ENCODE measurements at regions not wholly inside any gene's neighbourhood (a gene's known extent, or its start where the extent isn't known, plus 50 kb on each side); places are given as distances from the start of the nearest gene placed in this dataset.

DNA sequence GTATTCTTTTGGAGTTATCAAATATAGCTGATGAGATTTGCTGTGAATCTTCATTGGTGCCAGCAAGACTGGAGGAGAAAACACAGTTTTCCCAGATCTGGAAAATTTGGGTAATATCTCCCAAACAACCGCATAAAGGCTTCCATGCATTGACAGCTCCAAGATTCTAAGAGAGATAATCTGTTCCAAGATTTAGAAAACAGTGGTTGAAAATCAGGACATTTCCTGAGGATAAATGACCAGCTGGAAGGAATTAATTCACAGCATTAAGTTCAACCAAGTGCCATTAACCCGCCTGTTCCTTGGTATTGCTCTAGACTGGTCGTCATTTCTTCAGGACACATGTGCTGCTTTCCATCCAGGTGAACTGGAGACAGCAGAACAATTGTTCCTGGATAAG, 147.9 kb upstream of the PRICKLE1 start:
- Histone ChIP-seq H3K36me3 (ENCODE audit: control insufficient read depth in 1 of 2, insufficient read depth in 2 of 2, low read length in 2 of 2) (no peaks in the 10 kb centered on the region), H3K27ac (ENCODE audit: low read depth, low read length) (no peak overlapping the region), H3K23ac (ENCODE audit: low read length) (no peak overlapping the region), H3K9me3 (ENCODE audit: insufficient read depth, low read depth, low read length) (no peaks in the 10 kb centered on the region), H3K4me1 (ENCODE audit: control insufficient read depth in 1 of 2, insufficient read depth in 2 of 2, low read length in 2 of 2) (peaks cover 10 to 11% of the 10 kb centered on the region in 2 experiments), H3K18ac (ENCODE audit: low read length) (no peak overlapping the region), H3K4me3 (ENCODE audit: low read depth, low read length) (no peak overlapping the region), H3K79me1 (ENCODE audit: low read length) (no peaks in the 10 kb centered on the region), H4K91ac (ENCODE audit: low read depth, low read length) (no peak overlapping the region), H3K4me2 (ENCODE audit: low read length) (no peak overlapping the region), H2BK5ac (ENCODE audit: low read depth, low read length, poor library complexity) (no peak overlapping the region), H2AK5ac (ENCODE audit: low read length) (no peak overlapping the region), H2BK12ac (ENCODE audit: low read length) (no peak overlapping the region), H3K9ac (ENCODE audit: low read length) (no peak overlapping the region), H2BK120ac (ENCODE audit: insufficient read depth, low read length, poor library complexity) (no peak overlapping the region), H4K12ac (ENCODE audit: low read depth, low read length) (no peak overlapping the region), H3K79me2 (ENCODE audit: control insufficient read depth, insufficient read depth, low read length, poor library complexity) (no peaks in the 10 kb centered on the region), H2AFZ (ENCODE audit: insufficient read depth, low read length, poor library complexity) (no peak overlapping the region), H3K14ac (ENCODE audit: low read length) (no peak overlapping the region), H3K27me3 (ENCODE audit: insufficient read depth, low read length) (no peaks in the 10 kb centered on the region), H3K4ac (ENCODE audit: low read depth, low read length) (no peak overlapping the region), H4K8ac (ENCODE audit: low read depth, low read length) (no peak overlapping the region)
- no CpG with 5 or more reads among the region's 3 CpGs for WGBS (ENCODE audit: extremely low coverage, insufficient coverage, insufficient read length)
- DNase-seq, result no peak

DNA sequence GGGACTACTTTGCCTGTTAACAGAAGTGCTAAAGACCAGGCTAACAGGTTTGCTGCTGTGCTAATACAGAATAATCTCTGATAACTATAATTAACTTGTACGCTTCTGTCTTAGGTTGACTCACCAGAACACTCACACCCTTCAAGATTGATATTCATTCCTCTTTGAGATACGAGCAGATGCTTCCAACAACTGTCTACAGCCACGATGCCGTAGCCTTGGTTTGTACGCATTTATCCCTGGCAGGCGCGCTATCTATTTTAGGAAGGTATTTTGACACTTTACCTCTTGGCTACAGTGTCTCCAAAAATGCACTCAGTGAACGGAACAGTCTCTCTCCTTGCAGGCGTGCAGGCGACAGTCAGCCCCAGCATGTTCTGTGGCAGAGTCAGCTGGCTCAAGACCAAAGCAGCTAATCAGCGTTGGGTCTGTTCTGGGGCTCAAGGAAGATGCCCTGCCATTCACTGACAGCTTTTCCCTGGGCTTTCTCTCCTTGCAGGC, 146.4 kb upstream of the PRICKLE1 start:
- Histone ChIP-seq H3K4ac (ENCODE audit: low read depth, low read length) (no peak overlapping the region), H3K36me3 (ENCODE audit: control insufficient read depth in 1 of 2, insufficient read depth in 2 of 2, low read length in 2 of 2) (no peaks in the 10 kb centered on the region), H3K27me3 (ENCODE audit: insufficient read depth, low read length) (no peaks in the 10 kb centered on the region), H3K14ac (ENCODE audit: low read length) (no peak overlapping the region), H3K23ac (ENCODE audit: low read length) (no peak overlapping the region), H3K9ac (ENCODE audit: low read length) (no peak overlapping the region), H3K4me2 (ENCODE audit: low read length) (no peak overlapping the region), H3K27ac (ENCODE audit: low read depth, low read length) (no peak overlapping the region), H2BK5ac (ENCODE audit: low read depth, low read length, poor library complexity) (no peak overlapping the region), H3K18ac (ENCODE audit: low read length) (no peak overlapping the region), H4K12ac (ENCODE audit: low read depth, low read length) (no peak overlapping the region), H2AK5ac (ENCODE audit: low read length) (no peak overlapping the region), H3K9me3 (ENCODE audit: insufficient read depth, low read depth, low read length) (no peaks in the 10 kb centered on the region), H3K79me1 (ENCODE audit: low read length) (no peaks in the 10 kb centered on the region), H4K91ac (ENCODE audit: low read depth, low read length) (no peak overlapping the region), H2AFZ (ENCODE audit: insufficient read depth, low read length, poor library complexity) (no peak overlapping the region), H3K4me1 (ENCODE audit: control insufficient read depth in 1 of 2, insufficient read depth in 2 of 2, low read length in 2 of 2) (peaks cover 10 to 11% of the 10 kb centered on the region in 2 experiments), H2BK12ac (ENCODE audit: low read length) (peak overlapping the region; percentile 11), H2BK120ac (ENCODE audit: insufficient read depth, low read length, poor library complexity) (no peak overlapping the region), H3K4me3 (ENCODE audit: low read depth, low read length) (no peak overlapping the region), H3K79me2 (ENCODE audit: control insufficient read depth, insufficient read depth, low read length, poor library complexity) (no peaks in the 10 kb centered on the region), H4K8ac (ENCODE audit: low read depth, low read length) (no peak overlapping the region)
- no CpG with 5 or more reads among the region's 11 CpGs for WGBS (ENCODE audit: extremely low coverage, insufficient coverage, insufficient read length)
- DNase-seq, result peak in 1 of 2 donors; percentile 47

DNA sequence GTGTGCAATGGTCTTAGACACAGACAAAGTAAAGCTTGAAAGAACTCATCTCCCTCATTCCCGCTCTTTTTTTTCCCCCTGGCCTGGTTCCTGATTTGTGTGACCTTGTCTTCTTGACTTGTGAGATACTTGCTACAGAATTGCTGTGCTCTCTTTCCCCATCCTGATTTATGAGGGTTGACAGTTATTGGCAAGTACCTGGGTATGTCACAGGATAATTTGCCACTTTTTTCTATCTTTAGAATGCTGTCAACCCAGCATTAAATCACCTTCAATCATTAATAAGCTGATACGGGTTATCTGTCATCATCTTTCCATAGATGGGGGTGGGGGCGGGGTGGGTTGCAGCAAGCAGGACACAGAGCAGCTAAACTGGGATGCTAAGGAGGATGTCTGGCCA, 144.4 kb upstream of the PRICKLE1 start:
- no peak overlapping the region for H3K4ac ChIP-seq (ENCODE audit: low read depth, low read length)
- H2AK5ac ChIP-seq (ENCODE audit: low read length), result no peak overlapping the region
- H3K4me1 ChIP-seq (ENCODE audit: control insufficient read depth in 1 of 2, insufficient read depth in 2 of 2, low read length in 2 of 2), result peaks cover 10 to 11% of the 10 kb centered on the region in 2 experiments
- no peak overlapping the region for H3K18ac ChIP-seq (ENCODE audit: low read length)
- no peak for DNase-seq
- peak overlapping the region; percentile 29 for H2BK12ac ChIP-seq (ENCODE audit: low read length)
- H4K8ac ChIP-seq (ENCODE audit: low read depth, low read length), result no peak overlapping the region
- no peak overlapping the region for H2AFZ ChIP-seq (ENCODE audit: insufficient read depth, low read length, poor library complexity)
- H4K91ac ChIP-seq (ENCODE audit: low read depth, low read length), result no peak overlapping the region
- no peak overlapping the region for H4K12ac ChIP-seq (ENCODE audit: low read depth, low read length)
- no peak overlapping the region for H3K23ac ChIP-seq (ENCODE audit: low read length)
- no peaks in the 10 kb centered on the region for H3K27me3 ChIP-seq (ENCODE audit: insufficient read depth, low read length)
- WGBS (ENCODE audit: extremely low coverage, insufficient coverage, insufficient read length), result no CpG with 5 or more reads among the region's 3 CpGs
- H3K36me3 ChIP-seq (ENCODE audit: control insufficient read depth in 1 of 2, insufficient read depth in 2 of 2, low read length in 2 of 2), result no peaks in the 10 kb centered on the region
- H3K79me1 ChIP-seq (ENCODE audit: low read length), result no peaks in the 10 kb centered on the region
- H3K9me3 ChIP-seq (ENCODE audit: insufficient read depth, low read depth, low read length), result no peaks in the 10 kb centered on the region
- no peak overlapping the region for H3K4me2 ChIP-seq (ENCODE audit: low read length)
- no peak overlapping the region for H3K9ac ChIP-seq (ENCODE audit: low read length)
- H3K79me2 ChIP-seq (ENCODE audit: control insufficient read depth, insufficient read depth, low read length, poor library complexity), result no peaks in the 10 kb centered on the region
- no peak overlapping the region for H3K27ac ChIP-seq (ENCODE audit: low read depth, low read length)
- no peak overlapping the region for H3K14ac ChIP-seq (ENCODE audit: low read length)
- H3K4me3 ChIP-seq (ENCODE audit: low read depth, low read length), result no peak overlapping the region
- H2BK5ac ChIP-seq (ENCODE audit: low read depth, low read length, poor library complexity), result no peak overlapping the region
- H2BK120ac ChIP-seq (ENCODE audit: insufficient read depth, low read length, poor library complexity), result no peak overlapping the region

DNA sequence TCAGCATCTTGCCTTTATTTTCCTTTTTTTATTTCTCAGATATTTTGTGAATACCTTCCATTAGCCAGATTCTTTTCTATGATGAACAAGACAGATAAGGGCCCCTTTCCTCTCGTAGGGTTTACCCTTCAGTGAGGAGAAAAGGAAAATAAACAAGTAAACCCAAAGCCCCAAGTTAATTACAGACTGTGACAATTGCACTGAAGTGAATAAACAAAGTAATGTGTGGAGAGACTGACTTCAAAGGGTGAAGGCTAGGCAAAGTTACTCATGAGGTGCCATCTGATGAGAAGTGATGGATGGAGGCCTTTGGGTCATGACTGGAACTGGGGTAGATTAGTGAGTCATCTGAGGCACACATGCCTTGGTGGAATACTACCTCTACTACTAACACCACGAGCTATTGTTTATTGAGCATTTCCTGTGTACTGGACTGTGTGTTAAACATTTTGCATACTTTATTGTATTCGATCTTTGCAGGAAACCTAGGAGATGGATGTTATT, 143.4 kb upstream of the PRICKLE1 start:
- Histone ChIP-seq H2AK5ac (ENCODE audit: low read length) (no peak overlapping the region), H2AFZ (ENCODE audit: insufficient read depth, low read length, poor library complexity) (no peak overlapping the region), H3K4me3 (ENCODE audit: low read depth, low read length) (no peak overlapping the region), H4K8ac (ENCODE audit: low read depth, low read length) (no peak overlapping the region), H3K23ac (ENCODE audit: low read length) (no peak overlapping the region), H2BK5ac (ENCODE audit: low read depth, low read length, poor library complexity) (no peak overlapping the region), H3K79me2 (ENCODE audit: control insufficient read depth, insufficient read depth, low read length, poor library complexity) (no peaks in the 10 kb centered on the region), H3K9ac (ENCODE audit: low read length) (no peak overlapping the region), H3K4me2 (ENCODE audit: low read length) (no peak overlapping the region), H3K27me3 (ENCODE audit: insufficient read depth, low read length) (no peaks in the 10 kb centered on the region), H3K18ac (ENCODE audit: low read length) (no peak overlapping the region), H3K36me3 (ENCODE audit: control insufficient read depth in 1 of 2, insufficient read depth in 2 of 2, low read length in 2 of 2) (no peaks in the 10 kb centered on the region), H3K9me3 (ENCODE audit: insufficient read depth, low read depth, low read length) (no peaks in the 10 kb centered on the region), H3K79me1 (ENCODE audit: low read length) (no peaks in the 10 kb centered on the region), H2BK12ac (ENCODE audit: low read length) (no peak overlapping the region), H4K12ac (ENCODE audit: low read depth, low read length) (no peak overlapping the region), H3K4ac (ENCODE audit: low read depth, low read length) (no peak overlapping the region), H3K14ac (ENCODE audit: low read length) (no peak overlapping the region), H2BK120ac (ENCODE audit: insufficient read depth, low read length, poor library complexity) (no peak overlapping the region), H3K4me1 (ENCODE audit: control insufficient read depth in 1 of 2, insufficient read depth in 2 of 2, low read length in 2 of 2) (peaks cover 10 to 11% of the 10 kb centered on the region in 2 experiments), H3K27ac (ENCODE audit: low read depth, low read length) (no peak overlapping the region), H4K91ac (ENCODE audit: low read depth, low read length) (no peak overlapping the region)
- no CpG with 5 or more reads among the region's 3 CpGs for WGBS (ENCODE audit: extremely low coverage, insufficient coverage, insufficient read length)
- DNase-seq, result no peak

All from trophoblast cell (in vitro differentiated cells and primary cell).